Middle frontal gyrus (tissue), 1 donor: ENCODE measurements at regions not wholly inside any gene's neighbourhood (a gene's known extent, or its start where the extent isn't known, plus 50 kb on each side); places are given as distances from the start of the nearest gene placed in this dataset.
"Not testable (repeated sequence)": the region's sequence is repeated elsewhere in the genome, so short reads cannot be mapped to it uniquely, and the experiment has no call there.

Experiments used
- DNase-seq: peaks from one replicate; pipeline ENCODE4 v3.0.0-alpha.2; 2015; ENCODE audit warnings: low spot score; ENCODE audit errors: extremely low spot score

GRCh38 chr22:22345781-22346180, 101.2 kb downstream of the VPREB1 start:
- no peak for DNase-seq

GRCh38 chr22:22346401-22347107, 102.0 kb downstream of the VPREB1 start:
- DNase-seq: no peak

GRCh38 chr22:22348127-22348814, 103.7 kb downstream of the VPREB1 start:
- DNase-seq: peak; percentile 36

GRCh38 chr22:22348815-22349454, 104.3 kb downstream of the VPREB1 start:
- DNase-seq: no peak

GRCh38 chr22:22349455-22349836, 104.9 kb downstream of the VPREB1 start:
- DNase-seq: no peak

- no peak for DNase-seq
These were observed 106.8 kb downstream of the VPREB1 start for GRCh38 chr22:22351366-22351765.

GRCh38 chr22:22352371-22352999, 107.9 kb downstream of the VPREB1 start:
- DNase-seq: no peak

GRCh38 chr22:22355096-22355834, 110.7 kb downstream of the VPREB1 start:
- DNase-seq: no peak

- DNase-seq: peak; percentile 18
These were observed 112.7 kb downstream of the VPREB1 start for GRCh38 chr22:22357024-22357883.

GRCh38 chr22:22358152-22358551, 113.6 kb downstream of the VPREB1 start:
- no peak for DNase-seq

GRCh38 chr22:22358686-22359085, 114.1 kb downstream of the VPREB1 start:
- DNase-seq: no peak

- no peak for DNase-seq
These were observed 114.9 kb downstream of the VPREB1 start for GRCh38 chr22:22359465-22359864.

- no peak for DNase-seq
These were observed 115.4 kb downstream of the VPREB1 start for GRCh38 chr22:22360014-22360413.

GRCh38 chr22:22362311-22362710, 117.7 kb downstream of the VPREB1 start:
- no peak for DNase-seq

GRCh38 chr22:22362936-22363335, 118.3 kb downstream of the VPREB1 start:
- no peak for DNase-seq

- DNase-seq: no peak
These were observed 119.6 kb downstream of the VPREB1 start for GRCh38 chr22:22364207-22364606.

- no peak for DNase-seq
These were observed 122.0 kb downstream of the VPREB1 start for GRCh38 chr22:22366537-22366936.

GRCh38 chr22:22368516-22368915, 123.9 kb downstream of the VPREB1 start:
- no peak for DNase-seq

- DNase-seq: not testable (repeated sequence)
These were observed 124.8 kb downstream of the VPREB1 start for GRCh38 chr22:22369219-22369963.

- no peak for DNase-seq
These were observed 125.3 kb downstream of the VPREB1 start for GRCh38 chr22:22369964-22370270.
